Activated T-cell treated with anti-CD3 and anti-CD28 coated beads, Interleukin-2, amount 50 U/mL, for 4 hours (primary cell): ENCODE measurements at regions not wholly inside any gene's neighbourhood (a gene's known extent, or its start where the extent isn't known, plus 50 kb on each side); places are given as distances from the start of the nearest gene placed in this dataset.

Source experiments
- ATAC-seq, 2 donors: fragments of 200-7000 bp; cut with Tn5 transposase; one replicate each; pipeline ENCODE4 v1.10.0; 2021
- DNase-seq: peaks from one replicate; pipeline ENCODE4 v3.0.0-alpha.2; 2020
- H3K27me3 Mint-ChIP-seq: one replicate; pipeline ENCODE4 v1.8.0; 2021; ENCODE audit warnings: low read depth, mixed read lengths
- H3K36me3 Mint-ChIP-seq: one replicate; pipeline ENCODE4 v1.8.0; 2022; ENCODE audit warnings: mixed read lengths; ENCODE audit not compliant: insufficient read depth
- H3K4me1 Mint-ChIP-seq: one replicate; pipeline ENCODE4 v1.8.0; 2021; ENCODE audit warnings: low read depth, mixed read lengths
- H3K4me3 Mint-ChIP-seq: one replicate; pipeline ENCODE4 v1.8.0; 2021; ENCODE audit warnings: mild to moderate bottlenecking, moderate library complexity, mixed read lengths
- H3K9me3 Mint-ChIP-seq: one replicate; pipeline ENCODE4 v1.8.0; 2021; ENCODE audit warnings: mixed read lengths

DNA sequence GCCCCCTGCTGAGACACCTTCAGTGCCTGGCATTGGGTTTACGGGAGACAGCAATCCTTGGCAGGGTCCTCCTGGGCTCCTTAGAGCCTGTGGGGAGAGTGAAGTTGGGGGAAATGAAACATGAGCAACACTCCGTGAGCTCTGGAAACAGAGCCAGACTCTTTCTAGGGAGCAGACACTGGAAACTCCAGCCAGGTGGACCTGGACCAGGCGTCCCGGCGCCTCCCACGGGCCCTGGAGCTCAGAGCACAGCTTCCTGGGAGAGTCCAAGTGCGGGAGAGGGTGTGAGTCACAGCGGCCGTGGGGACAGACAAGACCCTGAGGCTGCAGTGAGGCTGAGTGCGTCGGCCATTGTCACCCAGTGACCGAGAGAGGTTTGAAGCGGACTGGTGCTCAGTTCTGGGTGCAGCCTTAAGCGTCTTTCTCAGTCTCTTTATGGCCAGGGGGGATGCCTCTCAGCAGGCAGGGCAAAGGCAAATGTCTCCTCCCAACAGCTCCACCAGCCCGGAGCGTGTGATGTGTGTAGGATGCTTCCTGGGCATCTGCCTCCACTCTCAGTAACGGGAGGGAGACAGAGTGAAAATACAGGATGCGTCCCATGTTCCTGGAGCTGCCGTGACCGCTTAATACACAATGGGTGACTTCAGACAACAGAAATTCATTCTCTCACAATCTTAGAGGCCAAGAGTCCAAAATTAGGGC lies 399.2 kb downstream of the SHANK2 start:
- ATAC-seq (no peak), DNase-seq (no peak)
- Mint-ChIP-seq H3K9me3 (no peaks in the 10 kb centered on the region), H3K4me1 (no peaks in the 10 kb centered on the region), H3K36me3 (no peaks in the 10 kb centered on the region), H3K4me3 (no peak overlapping the region), H3K27me3 (peaks cover 5% of the 10 kb centered on the region)

DNA sequence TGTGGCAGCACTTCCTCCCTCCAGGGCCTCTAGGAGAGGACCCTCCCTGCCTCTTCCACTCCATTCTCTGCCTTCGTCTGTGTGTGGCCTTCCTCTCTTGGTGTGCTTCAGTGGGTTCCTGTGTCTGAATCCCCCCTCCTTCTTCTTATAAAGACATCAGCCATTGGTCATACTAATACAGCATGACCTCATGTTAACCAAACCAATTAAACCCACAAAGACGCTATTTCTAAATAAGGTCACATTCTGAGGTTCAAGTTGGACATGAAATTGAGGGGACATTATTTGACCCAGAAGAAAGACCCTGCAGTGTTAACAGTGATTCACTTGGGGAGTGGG lies 398.6 kb downstream of the SHANK2 start:
- Mint-ChIP-seq H3K4me1 (no peaks in the 10 kb centered on the region), H3K9me3 (no peaks in the 10 kb centered on the region), H3K4me3 (no peak overlapping the region), H3K36me3 (no peaks in the 10 kb centered on the region), H3K27me3 (peaks cover 5% of the 10 kb centered on the region)
- DNase-seq (no peak), ATAC-seq (no peak)

DNA sequence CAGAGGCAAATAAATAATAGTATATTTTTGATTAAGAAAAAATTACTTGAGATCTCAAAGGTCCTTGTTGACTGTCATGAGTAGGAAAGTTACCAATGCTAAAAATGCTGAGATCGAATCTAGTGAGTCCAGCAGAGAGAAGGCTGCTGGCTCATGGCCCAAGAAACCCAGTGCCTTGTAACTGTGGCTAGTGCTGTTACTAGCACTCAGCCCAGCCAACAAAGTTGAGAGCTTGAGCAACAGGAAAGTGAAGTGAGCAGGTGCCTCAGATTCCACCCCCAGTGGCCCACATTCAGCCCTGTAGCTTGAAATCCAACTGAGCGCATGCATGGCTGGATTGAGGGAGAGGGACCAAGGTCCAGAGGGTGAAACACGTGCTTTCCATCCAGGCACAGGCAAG lies 398.2 kb downstream of the SHANK2 start:
- H3K36me3 Mint-ChIP-seq = no peaks in the 10 kb centered on the region
- no peaks in the 10 kb centered on the region for H3K9me3 Mint-ChIP-seq
- no peaks in the 10 kb centered on the region for H3K4me1 Mint-ChIP-seq
- DNase-seq = no peak
- H3K27me3 Mint-ChIP-seq = peaks cover 5% of the 10 kb centered on the region
- no peak for ATAC-seq
- no peak overlapping the region for H3K4me3 Mint-ChIP-seq

DNA sequence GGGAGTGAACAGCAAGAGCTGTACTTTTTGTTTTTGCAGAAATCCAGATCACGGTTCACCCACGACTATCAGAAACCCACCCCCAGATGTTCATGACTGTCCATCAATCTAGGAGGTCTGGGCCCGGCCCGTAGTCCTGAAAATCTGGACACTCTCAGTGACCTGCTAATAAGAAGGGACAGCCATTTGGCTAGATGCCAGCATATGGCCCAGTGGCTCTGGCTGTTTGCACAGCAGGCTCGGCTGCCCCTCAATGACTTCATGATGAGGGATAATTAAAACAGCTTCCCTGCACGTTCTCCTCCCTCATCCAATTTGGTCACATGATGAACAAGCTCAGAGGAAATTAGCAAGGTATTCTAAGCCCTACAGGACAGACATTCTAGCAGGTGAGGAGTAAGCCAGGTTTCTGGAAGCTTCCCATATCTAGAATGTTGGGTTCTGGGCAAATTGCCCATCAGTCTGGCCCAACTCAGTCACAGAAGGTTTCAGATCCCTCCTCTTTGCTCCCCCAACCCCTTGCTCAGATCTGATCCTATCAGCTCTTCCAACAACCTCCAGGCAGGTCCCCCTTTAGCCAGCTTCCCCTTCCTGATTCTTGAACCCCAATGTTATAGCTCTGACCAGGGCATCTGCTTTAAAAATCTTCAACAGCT lies 397.3 kb downstream of the SHANK2 start:
- Mint-ChIP-seq H3K4me1 (no peaks in the 10 kb centered on the region), H3K27me3 (peaks cover 5% of the 10 kb centered on the region), H3K9me3 (no peaks in the 10 kb centered on the region), H3K36me3 (no peaks in the 10 kb centered on the region), H3K4me3 (no peak overlapping the region)
- ATAC-seq = no peak
- no peak for DNase-seq

- peaks cover 5% of the 10 kb centered on the region for H3K27me3 Mint-ChIP-seq
- DNase-seq (no peak), ATAC-seq (no peak)
- H3K36me3 Mint-ChIP-seq = no peaks in the 10 kb centered on the region
- H3K4me3 Mint-ChIP-seq = no peak overlapping the region
- H3K4me1 Mint-ChIP-seq = no peaks in the 10 kb centered on the region
- no peaks in the 10 kb centered on the region for H3K9me3 Mint-ChIP-seq
Measured at GRCh38 chr11:70857894-70858293, 394.5 kb downstream of the SHANK2 start.

- no peaks in the 10 kb centered on the region for H3K36me3 Mint-ChIP-seq
- no peak for DNase-seq
- peaks cover 5% of the 10 kb centered on the region for H3K27me3 Mint-ChIP-seq
- H3K4me1 Mint-ChIP-seq = no peaks in the 10 kb centered on the region
- ATAC-seq = no peak
- no peaks in the 10 kb centered on the region for H3K9me3 Mint-ChIP-seq
- no peak overlapping the region for H3K4me3 Mint-ChIP-seq
Measured at GRCh38 chr11:70859180-70859579, 393.2 kb downstream of the SHANK2 start.

DNA sequence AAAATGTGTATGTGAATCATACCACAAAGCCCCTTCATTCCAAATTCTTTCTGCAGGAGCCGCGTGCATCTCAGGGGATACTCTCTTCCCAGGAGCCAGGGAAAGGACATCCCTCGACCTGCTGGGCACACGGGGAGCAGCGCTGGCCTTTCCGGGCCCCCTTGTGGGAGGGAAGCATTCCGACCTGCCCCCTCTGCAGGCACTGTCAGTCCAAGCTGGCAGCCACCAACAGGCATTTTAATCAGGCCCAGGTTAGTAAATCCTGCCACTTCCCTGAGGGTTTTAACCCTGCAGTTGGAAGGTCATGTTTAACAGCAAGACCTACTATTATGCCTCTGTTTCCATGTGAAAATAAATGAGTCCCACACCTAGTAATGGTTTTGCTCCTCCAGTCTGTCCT lies 391.5 kb downstream of the SHANK2 start:
- H3K4me3 Mint-ChIP-seq = no peak overlapping the region
- H3K4me1 Mint-ChIP-seq = no peaks in the 10 kb centered on the region
- H3K27me3 Mint-ChIP-seq = peaks cover 2% of the 10 kb centered on the region
- H3K36me3 Mint-ChIP-seq = no peaks in the 10 kb centered on the region
- no peak for ATAC-seq
- DNase-seq = no peak
- no peaks in the 10 kb centered on the region for H3K9me3 Mint-ChIP-seq

- Mint-ChIP-seq H3K4me3 (no peak overlapping the region), H3K4me1 (no peaks in the 10 kb centered on the region), H3K9me3 (no peaks in the 10 kb centered on the region), H3K36me3 (no peaks in the 10 kb centered on the region), H3K27me3 (peaks cover 2% of the 10 kb centered on the region)
- ATAC-seq = no peak
- no peak for DNase-seq
Measured at GRCh38 chr11:70861559-70861958, 390.8 kb downstream of the SHANK2 start.

GRCh38 chr11:70862093-70862492 lies 390.3 kb downstream of the SHANK2 start:
- H3K9me3 Mint-ChIP-seq = no peaks in the 10 kb centered on the region
- H3K27me3 Mint-ChIP-seq = peaks cover 4% of the 10 kb centered on the region
- ATAC-seq = no peak
- no peaks in the 10 kb centered on the region for H3K36me3 Mint-ChIP-seq
- no peak overlapping the region for H3K4me3 Mint-ChIP-seq
- no peak for DNase-seq
- H3K4me1 Mint-ChIP-seq = no peaks in the 10 kb centered on the region

GRCh38 chr11:70863186-70863585 lies 389.2 kb downstream of the SHANK2 start:
- no peak for ATAC-seq
- Mint-ChIP-seq H3K4me3 (no peak overlapping the region), H3K27me3 (peaks cover 3% of the 10 kb centered on the region), H3K36me3 (no peaks in the 10 kb centered on the region), H3K4me1 (no peaks in the 10 kb centered on the region), H3K9me3 (no peaks in the 10 kb centered on the region)
- DNase-seq = no peak

DNA sequence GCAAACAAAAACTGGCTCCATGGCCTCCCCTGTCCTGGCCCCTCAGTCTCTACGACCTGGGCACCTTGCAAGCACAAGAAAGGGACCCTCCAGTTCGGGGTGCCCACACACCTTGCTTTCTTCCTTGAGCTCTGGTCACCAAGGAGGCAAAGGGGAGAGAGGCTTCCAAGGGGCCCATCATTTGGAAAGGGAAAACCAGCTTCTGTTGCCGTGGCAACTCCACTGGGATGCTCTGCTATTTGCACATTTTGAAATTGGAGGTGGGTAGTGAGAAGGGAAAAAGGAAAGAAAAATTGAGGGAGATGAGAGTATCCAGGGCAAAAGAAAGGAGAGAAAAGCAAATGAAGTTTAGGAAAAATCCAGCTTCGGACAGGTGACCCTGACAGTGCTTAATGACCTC lies 388.4 kb downstream of the SHANK2 start:
- peaks cover 3% of the 10 kb centered on the region for H3K27me3 Mint-ChIP-seq
- no peaks in the 10 kb centered on the region for H3K4me1 Mint-ChIP-seq
- no peaks in the 10 kb centered on the region for H3K36me3 Mint-ChIP-seq
- H3K9me3 Mint-ChIP-seq = no peaks in the 10 kb centered on the region
- no peak for ATAC-seq
- H3K4me3 Mint-ChIP-seq = no peak overlapping the region
- no peak for DNase-seq

- DNase-seq (no peak), ATAC-seq (no peak)
- Mint-ChIP-seq H3K9me3 (no peaks in the 10 kb centered on the region), H3K27me3 (peaks cover 3% of the 10 kb centered on the region), H3K4me1 (no peaks in the 10 kb centered on the region), H3K36me3 (no peaks in the 10 kb centered on the region), H3K4me3 (no peak overlapping the region)
Measured at GRCh38 chr11:70865356-70865755, 387.0 kb downstream of the SHANK2 start.

- no peak overlapping the region for H3K4me3 Mint-ChIP-seq
- DNase-seq (no peak), ATAC-seq (no peak)
- no peaks in the 10 kb centered on the region for H3K4me1 Mint-ChIP-seq
- no peaks in the 10 kb centered on the region for H3K9me3 Mint-ChIP-seq
- peaks cover 4% of the 10 kb centered on the region for H3K27me3 Mint-ChIP-seq
- no peaks in the 10 kb centered on the region for H3K36me3 Mint-ChIP-seq
Measured at GRCh38 chr11:70866834-70867233, 385.5 kb downstream of the SHANK2 start.

DNA sequence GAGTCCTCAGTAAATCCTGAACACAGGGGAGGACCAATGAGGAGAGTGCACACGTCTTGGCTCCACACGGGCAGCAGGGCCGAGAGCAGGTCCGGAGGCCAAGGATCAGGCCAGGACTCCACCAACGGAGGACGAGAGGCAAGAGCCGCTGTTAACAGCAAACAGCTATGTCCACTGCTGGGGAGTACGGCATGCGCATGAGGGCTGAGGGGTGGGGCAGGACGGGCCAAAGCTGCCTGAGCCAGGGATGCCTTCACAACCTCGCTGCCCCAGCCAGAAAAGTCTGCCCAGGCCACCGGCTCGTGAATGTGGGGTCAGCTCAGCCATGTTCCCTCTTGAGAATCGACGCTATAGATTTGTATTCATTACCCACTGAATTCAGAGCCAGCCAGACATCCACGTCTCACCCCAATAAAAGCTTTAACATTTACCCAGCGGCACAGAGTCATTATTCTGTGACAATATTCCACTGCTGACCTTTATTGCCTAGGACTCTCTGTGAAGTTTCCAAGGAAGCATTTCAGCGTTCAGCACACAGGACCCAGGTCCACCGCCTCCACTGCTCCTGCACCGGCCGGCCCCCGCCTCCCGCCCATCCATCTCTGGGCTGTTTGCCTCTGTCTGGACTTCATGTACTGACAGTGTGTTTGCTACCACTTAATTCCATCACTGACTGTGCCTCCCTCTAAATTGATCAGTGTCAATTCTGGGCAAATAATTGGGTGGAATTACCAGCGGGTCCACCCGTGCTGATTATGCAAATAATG lies 384.9 kb downstream of the SHANK2 start:
- Mint-ChIP-seq H3K27me3 (peaks cover 6% of the 10 kb centered on the region), H3K9me3 (no peaks in the 10 kb centered on the region), H3K4me1 (no peaks in the 10 kb centered on the region), H3K4me3 (no peak overlapping the region), H3K36me3 (no peaks in the 10 kb centered on the region)
- ATAC-seq (no peak), DNase-seq (no peak)

- DNase-seq (no peak), ATAC-seq (no peak)
- Mint-ChIP-seq H3K4me1 (no peaks in the 10 kb centered on the region), H3K9me3 (no peaks in the 10 kb centered on the region), H3K27me3 (peaks cover 6% of the 10 kb centered on the region), H3K4me3 (no peak overlapping the region), H3K36me3 (no peaks in the 10 kb centered on the region)
Measured at GRCh38 chr11:70868341-70868885, 384.0 kb downstream of the SHANK2 start.
